ENCODE measurements at regions not wholly inside any gene's neighbourhood (a gene's known extent, or its start where the extent isn't known, plus 50 kb on each side); places are given as distances from the start of the nearest gene placed in this dataset.

DNA sequence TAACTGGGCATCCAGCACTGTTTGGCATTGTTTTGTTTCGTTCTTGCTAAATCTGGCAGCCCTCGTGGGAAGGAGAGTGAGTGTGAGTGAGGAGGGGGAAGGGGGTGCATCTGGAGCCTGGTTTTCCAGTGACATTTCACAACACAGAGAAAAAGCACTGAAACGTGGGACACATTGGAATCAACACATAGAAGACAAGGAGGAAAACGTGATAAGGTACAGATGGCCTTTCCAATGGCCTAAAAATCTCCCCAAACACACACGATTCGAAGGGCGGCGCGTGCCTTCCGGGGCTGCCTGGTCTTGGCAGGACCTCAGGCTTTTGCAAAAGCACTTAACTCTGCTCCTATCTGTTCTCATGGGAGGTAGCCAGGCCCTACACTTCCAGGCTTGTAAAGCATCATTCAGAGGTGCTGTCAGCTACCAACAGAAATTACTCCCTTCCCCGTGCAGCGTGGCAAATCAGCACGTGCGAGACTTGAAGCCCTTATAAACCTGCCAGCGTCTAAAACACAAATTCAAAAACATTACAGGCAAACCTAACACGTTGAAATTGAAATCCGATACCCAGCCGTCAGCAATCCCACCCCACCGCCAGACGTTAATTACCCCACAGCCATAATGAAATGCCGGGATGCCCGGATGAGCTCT is 129.4 kb downstream of the OLFM1 start:
- no peaks in the 10 kb centered on the region for H3K79me2 ChIP-seq (ENCODE audit: insufficient read depth, low read length)
- no peak overlapping the region for H2AFZ ChIP-seq (ENCODE audit: low read length)
- H3K4me1 ChIP-seq (ENCODE audit: insufficient read depth, low read length): no peaks in the 10 kb centered on the region
- H3K4me3 ChIP-seq (ENCODE audit: insufficient read depth, low read length): no peak overlapping the region
- peaks cover 18% of the 10 kb centered on the region for H3K27me3 ChIP-seq (ENCODE audit: insufficient read depth, low read length)
- no peaks in the 10 kb centered on the region for H3K9me3 ChIP-seq (ENCODE audit: low read depth, low read length)
- DNase-seq (ENCODE audit: insufficient read length, low spot score, missing footprints): peak; percentile 66
- H3K4me2 ChIP-seq (ENCODE audit: insufficient read depth, low read length): no peak overlapping the region
- no peaks in the 10 kb centered on the region for H4K20me1 ChIP-seq (ENCODE audit: insufficient read depth, low read length)
- no peak overlapping the region for H3K27ac ChIP-seq (ENCODE audit: low read depth, low read length)
- no peaks in the 10 kb centered on the region for H3K36me3 ChIP-seq (ENCODE audit: insufficient read depth, low read length)
- TF ChIP-seq, protein P1, sequence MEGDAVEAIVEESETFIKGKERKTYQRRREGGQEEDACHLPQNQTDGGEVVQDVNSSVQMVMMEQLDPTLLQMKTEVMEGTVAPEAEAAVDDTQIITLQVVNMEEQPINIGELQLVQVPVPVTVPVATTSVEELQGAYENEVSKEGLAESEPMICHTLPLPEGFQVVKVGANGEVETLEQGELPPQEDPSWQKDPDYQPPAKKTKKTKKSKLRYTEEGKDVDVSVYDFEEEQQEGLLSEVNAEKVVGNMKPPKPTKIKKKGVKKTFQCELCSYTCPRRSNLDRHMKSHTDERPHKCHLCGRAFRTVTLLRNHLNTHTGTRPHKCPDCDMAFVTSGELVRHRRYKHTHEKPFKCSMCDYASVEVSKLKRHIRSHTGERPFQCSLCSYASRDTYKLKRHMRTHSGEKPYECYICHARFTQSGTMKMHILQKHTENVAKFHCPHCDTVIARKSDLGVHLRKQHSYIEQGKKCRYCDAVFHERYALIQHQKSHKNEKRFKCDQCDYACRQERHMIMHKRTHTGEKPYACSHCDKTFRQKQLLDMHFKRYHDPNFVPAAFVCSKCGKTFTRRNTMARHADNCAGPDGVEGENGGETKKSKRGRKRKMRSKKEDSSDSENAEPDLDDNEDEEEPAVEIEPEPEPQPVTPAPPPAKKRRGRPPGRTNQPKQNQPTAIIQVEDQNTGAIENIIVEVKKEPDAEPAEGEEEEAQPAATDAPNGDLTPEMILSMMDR (IDR thresholded peaks at IDR 0.05; ENCODE audit: extremely low read depth, low read depth, low read length): no peak

DNA sequence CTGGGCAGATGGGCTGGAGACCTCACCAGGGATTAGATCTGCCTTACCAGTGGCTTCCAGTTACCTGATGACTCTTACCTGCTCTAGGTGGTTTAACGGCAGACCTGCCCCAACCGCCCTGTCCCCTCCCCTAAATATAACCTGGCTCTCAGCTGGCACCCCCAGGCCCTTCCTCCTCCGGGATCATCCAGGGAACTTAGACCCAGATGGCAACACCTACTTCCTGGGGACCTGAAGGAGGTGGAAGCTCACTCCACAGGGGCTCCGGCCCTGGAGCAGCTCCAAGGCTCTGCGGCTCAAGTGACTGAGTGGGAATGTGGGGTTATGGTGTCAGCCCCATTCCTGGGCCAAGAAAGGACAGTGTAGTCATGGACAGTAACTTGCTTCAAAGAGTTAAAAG is 130.4 kb downstream of the OLFM1 start:
- H3K4me1 ChIP-seq (ENCODE audit: insufficient read depth, low read length): no peaks in the 10 kb centered on the region
- no peaks in the 10 kb centered on the region for H4K20me1 ChIP-seq (ENCODE audit: insufficient read depth, low read length)
- no peak overlapping the region for H3K4me3 ChIP-seq (ENCODE audit: insufficient read depth, low read length)
- TF ChIP-seq, protein P1 (IDR thresholded peaks at IDR 0.05; ENCODE audit: extremely low read depth, low read depth, low read length): no peak
- H2AFZ ChIP-seq (ENCODE audit: low read length): no peak overlapping the region
- DNase-seq (ENCODE audit: insufficient read length, low spot score, missing footprints): peak; percentile 46
- H3K79me2 ChIP-seq (ENCODE audit: insufficient read depth, low read length): no peaks in the 10 kb centered on the region
- H3K27ac ChIP-seq (ENCODE audit: low read depth, low read length): no peak overlapping the region
- peaks cover 18% of the 10 kb centered on the region for H3K27me3 ChIP-seq (ENCODE audit: insufficient read depth, low read length)
- H3K9me3 ChIP-seq (ENCODE audit: low read depth, low read length): no peaks in the 10 kb centered on the region
- no peaks in the 10 kb centered on the region for H3K36me3 ChIP-seq (ENCODE audit: insufficient read depth, low read length)
- H3K4me2 ChIP-seq (ENCODE audit: insufficient read depth, low read length): no peak overlapping the region

DNA sequence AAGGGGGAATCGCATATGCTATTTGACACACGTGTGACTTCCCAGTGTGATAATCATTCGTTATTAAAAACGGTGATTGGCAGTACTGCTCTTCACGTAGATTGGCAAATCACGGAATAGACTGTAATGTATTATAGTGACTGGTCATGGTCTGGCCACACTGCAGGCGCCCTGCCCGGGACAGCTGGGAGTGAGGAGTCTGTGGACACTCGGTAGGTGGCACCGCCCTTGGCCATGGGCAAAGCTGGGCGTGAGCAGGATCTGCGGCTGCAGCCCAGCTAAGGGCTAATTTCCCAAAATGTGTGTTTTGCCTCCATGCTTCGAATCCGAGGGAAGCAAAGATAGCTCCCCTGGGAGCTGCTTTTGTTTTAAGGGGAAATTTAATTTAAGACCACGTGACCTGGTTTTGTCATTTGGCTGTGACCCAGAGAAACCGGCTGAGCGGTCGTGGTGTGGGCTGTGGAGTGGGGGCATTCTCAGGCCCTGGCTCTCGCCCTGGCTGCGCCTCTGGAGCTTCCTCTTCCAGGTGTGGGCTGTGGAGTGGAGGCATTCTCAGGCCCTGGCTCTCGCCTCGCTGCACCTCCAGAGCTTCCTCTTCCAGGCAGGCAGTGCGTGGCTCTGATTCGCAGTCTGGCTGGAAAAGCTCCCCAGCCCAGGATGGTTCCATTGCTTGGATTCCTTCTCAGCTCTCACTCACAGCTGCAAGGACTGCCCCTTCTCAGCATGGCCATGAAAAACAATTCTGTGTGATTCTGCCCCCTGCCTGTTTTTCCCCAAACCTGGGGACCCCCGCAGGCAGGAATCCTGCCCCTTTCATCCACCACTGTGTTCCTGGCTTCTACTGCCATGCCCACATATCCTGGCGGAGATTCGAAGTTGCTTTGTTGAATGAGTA is 131.1 kb downstream of the OLFM1 start:
- no peaks in the 10 kb centered on the region for H3K4me1 ChIP-seq (ENCODE audit: insufficient read depth, low read length)
- H3K79me2 ChIP-seq (ENCODE audit: insufficient read depth, low read length): no peaks in the 10 kb centered on the region
- no peaks in the 10 kb centered on the region for H3K36me3 ChIP-seq (ENCODE audit: insufficient read depth, low read length)
- no peak overlapping the region for H2AFZ ChIP-seq (ENCODE audit: low read length)
- no peak overlapping the region for H3K4me3 ChIP-seq (ENCODE audit: insufficient read depth, low read length)
- no peaks in the 10 kb centered on the region for H3K9me3 ChIP-seq (ENCODE audit: low read depth, low read length)
- no peak overlapping the region for H3K4me2 ChIP-seq (ENCODE audit: insufficient read depth, low read length)
- no peak overlapping the region for H3K27ac ChIP-seq (ENCODE audit: low read depth, low read length)
- peaks cover 18% of the 10 kb centered on the region for H3K27me3 ChIP-seq (ENCODE audit: insufficient read depth, low read length)
- TF ChIP-seq, protein P1 (IDR thresholded peaks at IDR 0.05; ENCODE audit: extremely low read depth, low read depth, low read length): no peak
- peak; percentile 57 for DNase-seq (ENCODE audit: insufficient read length, low spot score, missing footprints)
- no peaks in the 10 kb centered on the region for H4K20me1 ChIP-seq (ENCODE audit: insufficient read depth, low read length)
